DOHH2 (cell line): ENCODE measurements at regions not wholly inside any gene's neighbourhood (a gene's known extent, or its start where the extent isn't known, plus 50 kb on each side); places are given as distances from the start of the nearest gene placed in this dataset.

ENCODE experiments used
- H3F3A ChIP-seq: fragments of 200-600 bp; sonication (generic), shearing (Covaris generic); 2 replicates; pipeline ENCODE4 v1.6.0; 2016; ENCODE audit warnings: antibody characterized with exemption, mild to moderate bottlenecking; ENCODE audit not compliant: control insufficient read depth, insufficient read depth
- H3K27ac ChIP-seq: fragments of 200-600 bp; sonication (generic); 2 replicates; pipeline ENCODE4 v1.5.1; 2014; ENCODE audit warnings: low read depth, mild to moderate bottlenecking, low read length, moderate library complexity
- H3K27me3 ChIP-seq: fragments of 200-600 bp; sonication (generic); 2 replicates; pipeline ENCODE4 v1.6.1; 2014; ENCODE audit warnings: mild to moderate bottlenecking, low read length, mixed read lengths; ENCODE audit not compliant: control insufficient read depth
- H3K36me3 ChIP-seq: fragments of 200-600 bp; sonication (generic); 2 replicates; pipeline ENCODE4 v1.6.1; 2014; ENCODE audit warnings: mild to moderate bottlenecking, low read length, moderate library complexity, mixed read lengths; ENCODE audit not compliant: control insufficient read depth
- H3K4me1 ChIP-seq: fragments of 200-600 bp; sonication (generic); 2 replicates; pipeline ENCODE4 v1.6.1; 2014; ENCODE audit warnings: mild to moderate bottlenecking, low read length, mixed read lengths; ENCODE audit not compliant: control insufficient read depth
- H3K4me2 ChIP-seq: fragments of 200-600 bp; sonication (generic); 2 replicates; pipeline ENCODE4 v1.6.0; 2014; ENCODE audit warnings: mild to moderate bottlenecking, low read length, moderate library complexity
- H3K4me3 ChIP-seq: fragments of 200-600 bp; sonication (generic); 2 replicates; pipeline ENCODE4 v1.5.1; 2014; ENCODE audit warnings: mild to moderate bottlenecking, low read length, mixed read lengths
- H3K79me2 ChIP-seq: fragments of 200-600 bp; sonication (generic); 2 replicates; pipeline ENCODE4 v1.6.1; 2014; ENCODE audit warnings: mild to moderate bottlenecking, low read length, mixed read lengths; ENCODE audit not compliant: control insufficient read depth
- H3K9me2 ChIP-seq: fragments of 200-600 bp; sonication (generic); replicated peaks from 2 replicates; pipeline ENCODE4 v1.6.1; 2014; ENCODE audit warnings: mild to moderate bottlenecking, low read length, mixed read lengths; ENCODE audit not compliant: control insufficient read depth
- H3K9me3 ChIP-seq: fragments of 200-600 bp; sonication (generic); 2 replicates; pipeline ENCODE4 v1.6.1; 2014; ENCODE audit warnings: antibody characterized with exemption, low read length, mixed read lengths; ENCODE audit not compliant: control insufficient read depth, insufficient read depth
- H4K20me1 ChIP-seq: fragments of 200-600 bp; sonication (generic); 2 replicates; pipeline ENCODE4 v1.6.0; 2014; ENCODE audit warnings: low read depth, mild to moderate bottlenecking, antibody characterized with exemption, low read length, moderate library complexity; ENCODE audit not compliant: control insufficient read depth, insufficient read depth
- CTCF ChIP-seq: fragments of 200-600 bp; sonication (generic); IDR thresholded peaks from one replicate; pipeline ENCODE4 v1.5.1; 2014; ENCODE audit warnings: antibody characterized with exemption, mild to moderate bottlenecking, low read depth, low read length; ENCODE audit not compliant: poor library complexity, severe bottlenecking
- EZH2phosphoT487 ChIP-seq: fragments of 200-600 bp; sonication (generic); IDR thresholded peaks from 2 replicates; pipeline ENCODE4 v1.6.1; 2017; ENCODE audit warnings: borderline replicate concordance, mild to moderate bottlenecking, antibody characterized with exemption, low read length, moderate library complexity, mixed read lengths

- Histone ChIP-seq H3K9me2 (no peaks in the 10 kb centered on the region), H3K4me1 (no peaks in the 10 kb centered on the region), H3K27me3 (no peaks in the 10 kb centered on the region), H3K27ac (no peak overlapping the region), H3K36me3 (no peaks in the 10 kb centered on the region), H4K20me1 (no peaks in the 10 kb centered on the region), H3F3A (no peaks in the 10 kb centered on the region), H3K4me3 (no peak overlapping the region), H3K4me2 (no peak overlapping the region), H3K79me2 (no peaks in the 10 kb centered on the region), H3K9me3 (no peaks in the 10 kb centered on the region)
- no peak for TF ChIP-seq EZH2phosphoT487
- no peak for TF ChIP-seq CTCF
These were observed 533.6 kb upstream of the FSHR start for GRCh38 chr2:49687918-49688317.

- no peak for TF ChIP-seq EZH2phosphoT487
- no peak for TF ChIP-seq CTCF
- no peaks in the 10 kb centered on the region for H3K27me3 ChIP-seq
- no peaks in the 10 kb centered on the region for H3K79me2 ChIP-seq
- no peaks in the 10 kb centered on the region for H4K20me1 ChIP-seq
- H3K4me2 ChIP-seq = no peak overlapping the region
- H3K4me3 ChIP-seq = no peak overlapping the region
- H3K27ac ChIP-seq = no peak overlapping the region
- H3K9me3 ChIP-seq = no peaks in the 10 kb centered on the region
- H3F3A ChIP-seq = no peaks in the 10 kb centered on the region
- H3K4me1 ChIP-seq = no peaks in the 10 kb centered on the region
- no peaks in the 10 kb centered on the region for H3K36me3 ChIP-seq
- no peaks in the 10 kb centered on the region for H3K9me2 ChIP-seq
These were observed 532.7 kb upstream of the FSHR start for GRCh38 chr2:49686897-49687442.

GRCh38 chr2:49686291-49686690 is 532.0 kb upstream of the FSHR start:
- TF ChIP-seq EZH2phosphoT487 = no peak
- TF ChIP-seq CTCF = no peak
- Histone ChIP-seq H3K4me2 (no peak overlapping the region), H3K36me3 (no peaks in the 10 kb centered on the region), H3K27me3 (no peaks in the 10 kb centered on the region), H4K20me1 (no peaks in the 10 kb centered on the region), H3K9me2 (no peaks in the 10 kb centered on the region), H3F3A (no peaks in the 10 kb centered on the region), H3K79me2 (no peaks in the 10 kb centered on the region), H3K4me1 (no peaks in the 10 kb centered on the region), H3K4me3 (no peak overlapping the region), H3K27ac (no peak overlapping the region), H3K9me3 (no peaks in the 10 kb centered on the region)

GRCh38 chr2:49677227-49677626 is 522.9 kb upstream of the FSHR start:
- TF ChIP-seq CTCF = no peak
- TF ChIP-seq EZH2phosphoT487 = no peak
- Histone ChIP-seq H3K9me2 (no peaks in the 10 kb centered on the region), H3K9me3 (no peaks in the 10 kb centered on the region), H3K79me2 (no peaks in the 10 kb centered on the region), H3F3A (no peaks in the 10 kb centered on the region), H3K27ac (no peak overlapping the region), H3K27me3 (no peaks in the 10 kb centered on the region), H3K36me3 (no peaks in the 10 kb centered on the region), H3K4me3 (no peak overlapping the region), H3K4me1 (no peaks in the 10 kb centered on the region), H4K20me1 (no peaks in the 10 kb centered on the region), H3K4me2 (no peak overlapping the region)
